Choroid plexus epithelial cell (primary cell): ENCODE measurements at regions not wholly inside any gene's neighbourhood (a gene's known extent, or its start where the extent isn't known, plus 50 kb on each side); places are given as distances from the start of the nearest gene placed in this dataset.

Experiments used
- DNase-seq: peaks from one replicate; pipeline ENCODE4 v3.0.0-alpha.2; 2010; ENCODE audit warnings: low read depth
- H3K4me3 ChIP-seq: 2 replicates; pipeline ENCODE4 v1.5.1; 2011; ENCODE audit warnings: low read depth, mild to moderate bottlenecking, control low read depth, low read length, moderate library complexity
- TF ChIP-seq, protein P1 (sequence below): conservative IDR thresholded peaks from 2 replicates; pipeline ENCODE4 v1.5.1; 2011; ENCODE audit warnings: low read depth, mild to moderate bottlenecking, control low read depth, inconsistent platforms, low read length, moderate library complexity

DNA sequence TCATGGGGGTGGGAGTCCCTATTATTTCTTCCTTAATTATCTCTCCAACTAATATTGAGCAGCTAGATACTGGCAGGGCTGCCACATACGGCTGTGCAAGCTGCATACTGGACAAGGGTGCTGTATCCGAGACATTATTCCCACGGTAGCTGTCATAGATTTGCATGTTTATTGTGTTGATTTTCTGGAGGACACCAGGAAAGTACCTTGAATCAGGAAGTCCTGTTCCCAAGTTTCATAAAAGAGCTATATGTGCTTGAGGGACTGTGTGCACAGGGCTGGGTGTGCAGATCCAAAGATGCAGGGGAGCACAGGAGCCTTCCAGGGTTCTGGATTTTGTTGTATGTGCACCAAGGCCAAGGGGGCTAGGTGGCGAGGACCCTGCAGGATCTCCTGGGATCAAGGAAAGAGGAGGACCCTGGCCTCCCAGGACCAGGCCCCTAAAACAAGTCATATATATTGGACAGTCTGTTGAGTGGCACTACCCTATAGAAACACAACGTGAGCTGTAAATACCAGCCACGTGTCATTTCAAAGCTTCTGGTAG, 119.2 kb upstream of the ALDH1A3 start:
- TF ChIP-seq, protein P1, sequence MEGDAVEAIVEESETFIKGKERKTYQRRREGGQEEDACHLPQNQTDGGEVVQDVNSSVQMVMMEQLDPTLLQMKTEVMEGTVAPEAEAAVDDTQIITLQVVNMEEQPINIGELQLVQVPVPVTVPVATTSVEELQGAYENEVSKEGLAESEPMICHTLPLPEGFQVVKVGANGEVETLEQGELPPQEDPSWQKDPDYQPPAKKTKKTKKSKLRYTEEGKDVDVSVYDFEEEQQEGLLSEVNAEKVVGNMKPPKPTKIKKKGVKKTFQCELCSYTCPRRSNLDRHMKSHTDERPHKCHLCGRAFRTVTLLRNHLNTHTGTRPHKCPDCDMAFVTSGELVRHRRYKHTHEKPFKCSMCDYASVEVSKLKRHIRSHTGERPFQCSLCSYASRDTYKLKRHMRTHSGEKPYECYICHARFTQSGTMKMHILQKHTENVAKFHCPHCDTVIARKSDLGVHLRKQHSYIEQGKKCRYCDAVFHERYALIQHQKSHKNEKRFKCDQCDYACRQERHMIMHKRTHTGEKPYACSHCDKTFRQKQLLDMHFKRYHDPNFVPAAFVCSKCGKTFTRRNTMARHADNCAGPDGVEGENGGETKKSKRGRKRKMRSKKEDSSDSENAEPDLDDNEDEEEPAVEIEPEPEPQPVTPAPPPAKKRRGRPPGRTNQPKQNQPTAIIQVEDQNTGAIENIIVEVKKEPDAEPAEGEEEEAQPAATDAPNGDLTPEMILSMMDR: no peak
- DNase-seq: no peak
- no peak overlapping the region for H3K4me3 ChIP-seq

- no peak for DNase-seq
- TF ChIP-seq, protein P1: no peak
- no peak overlapping the region for H3K4me3 ChIP-seq
Observed at GRCh38 chr15:100761290-100761935, 118.2 kb upstream of the ALDH1A3 start.

DNA sequence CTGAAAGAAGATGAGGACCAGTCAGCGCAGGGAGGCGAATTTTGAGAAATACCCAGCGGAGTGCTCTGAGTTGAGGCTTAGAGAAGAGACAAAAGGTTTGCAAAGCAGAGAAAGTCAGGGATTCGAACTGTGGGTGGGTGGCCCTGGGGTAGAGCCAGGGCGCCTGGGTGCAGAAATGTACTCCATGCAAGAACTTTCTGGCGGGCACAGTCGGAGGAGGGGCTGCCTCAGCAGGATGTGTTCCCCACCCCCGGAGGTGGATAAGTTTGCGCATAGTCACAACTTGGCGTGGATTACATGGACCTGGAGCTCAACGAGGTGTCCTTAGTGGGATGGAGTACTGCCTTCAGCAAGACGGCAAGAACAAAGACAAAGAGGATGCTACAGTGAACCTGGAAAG, 117.3 kb upstream of the ALDH1A3 start:
- DNase-seq: no peak
- TF ChIP-seq, protein P1: no peak
- no peak overlapping the region for H3K4me3 ChIP-seq

DNA sequence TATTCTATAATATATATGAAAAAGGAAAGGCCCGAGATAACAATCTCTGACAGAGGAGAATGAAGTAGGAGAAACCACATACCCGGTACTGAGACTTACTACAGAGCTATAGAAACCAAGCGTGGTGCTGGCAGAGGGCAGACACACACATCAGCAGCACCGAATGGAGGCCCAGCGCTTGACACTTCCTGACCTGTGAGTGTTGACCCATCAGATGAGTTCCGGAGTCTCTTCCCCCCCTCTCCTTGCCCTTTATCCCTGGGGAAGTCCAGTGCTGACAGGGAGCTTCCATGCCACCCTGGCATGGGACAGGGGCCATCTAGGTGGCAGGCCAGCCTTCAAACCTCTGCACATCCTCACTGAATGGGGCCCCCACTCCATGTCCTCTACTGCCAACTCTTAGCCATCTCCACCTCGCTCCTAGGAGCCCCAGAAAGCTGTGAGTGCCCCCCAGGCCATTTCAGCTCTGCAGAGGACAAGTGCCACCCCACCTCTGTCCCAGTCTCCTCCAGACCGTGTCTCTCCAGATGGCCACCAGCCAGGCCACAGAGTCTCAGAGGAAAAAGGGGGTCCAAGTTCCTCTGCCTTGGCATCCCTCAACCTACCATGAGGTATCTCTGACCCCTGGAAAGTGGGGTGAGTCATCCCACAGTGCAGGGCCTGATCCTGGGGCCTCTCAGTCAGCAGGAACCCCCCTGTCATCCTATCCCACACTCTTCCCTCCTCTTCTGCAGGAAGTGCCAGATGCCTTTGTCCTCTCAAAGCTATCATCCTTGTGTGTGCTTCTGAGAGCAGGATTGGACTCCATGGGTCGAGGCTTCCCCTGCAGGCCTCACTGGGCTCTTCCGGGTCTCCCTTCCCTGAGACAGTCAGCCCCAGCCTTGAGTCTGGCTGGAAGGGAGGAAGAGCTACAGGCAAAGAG, 116.5 kb upstream of the ALDH1A3 start:
- peak; percentile 33 for DNase-seq
- no peak overlapping the region for H3K4me3 ChIP-seq
- TF ChIP-seq, protein P1: no peak

- TF ChIP-seq, protein P1: no peak
- DNase-seq: no peak
- H3K4me3 ChIP-seq: no peak overlapping the region
Observed at GRCh38 chr15:100763835-100764750, 115.5 kb upstream of the ALDH1A3 start.

DNA sequence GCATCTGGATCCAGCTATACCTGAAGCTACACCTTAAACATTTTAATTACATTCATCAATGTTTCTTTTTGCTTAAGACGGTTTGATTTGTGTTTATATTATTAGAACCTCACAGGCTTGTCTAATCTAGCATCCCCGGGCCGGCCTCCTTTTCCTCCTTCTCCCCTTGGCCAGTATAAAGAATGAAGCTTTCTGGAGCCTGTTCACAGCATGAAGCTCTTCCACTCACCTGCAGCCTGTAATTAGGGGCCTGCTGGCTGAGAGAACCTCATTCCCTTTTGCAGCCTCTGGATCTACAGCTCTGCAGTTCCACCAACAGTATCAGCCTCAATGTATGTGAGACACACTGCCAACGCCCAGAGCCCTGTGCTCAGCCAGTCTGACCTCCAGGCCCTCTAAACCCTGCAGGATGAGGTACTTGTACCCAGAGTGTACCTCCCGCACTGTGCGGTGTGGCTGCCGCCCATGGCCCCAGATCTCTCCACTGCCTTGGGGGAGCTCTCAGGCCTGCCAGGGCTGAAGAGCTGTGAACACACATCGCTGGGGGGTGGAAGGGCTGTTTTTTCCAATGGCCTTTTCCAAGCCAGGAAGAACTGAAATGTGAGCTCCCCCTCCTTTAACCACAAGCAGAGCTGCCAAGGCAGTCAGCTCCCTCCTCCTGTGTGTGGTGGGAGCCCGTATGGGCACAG, 114.7 kb upstream of the ALDH1A3 start:
- no peak overlapping the region for H3K4me3 ChIP-seq
- TF ChIP-seq, protein P1: no peak
- peak; percentile 84 for DNase-seq
